ENCODE measurements at regions not wholly inside any gene's neighbourhood (a gene's known extent, or its start where the extent isn't known, plus 50 kb on each side); places are given as distances from the start of the nearest gene placed in this dataset.

DNA sequence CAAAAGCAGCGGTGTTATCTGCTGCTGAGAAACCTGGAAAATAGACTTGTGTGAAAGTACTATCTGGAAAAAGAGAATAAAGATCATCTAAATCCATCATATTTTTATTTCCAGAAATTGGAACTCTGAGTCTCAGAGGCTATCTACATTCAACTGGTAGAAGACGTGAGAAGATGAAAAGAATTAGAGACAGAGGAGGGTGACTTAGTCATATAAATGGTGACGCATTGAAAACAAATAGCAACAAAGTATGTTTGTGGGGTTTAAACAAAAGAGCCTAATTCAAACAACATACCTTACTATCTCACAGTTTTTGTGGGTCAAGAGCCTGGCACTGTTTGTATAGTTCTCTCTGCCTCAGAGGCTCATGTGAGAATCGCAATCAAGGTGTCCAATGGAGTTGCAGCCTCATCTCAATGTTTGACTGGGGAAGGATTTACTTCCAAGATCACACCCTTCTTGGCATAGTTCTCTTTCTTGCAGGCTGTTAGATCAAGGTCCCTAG is 757.1 kb upstream of the SLC35B3 start:
- TF ChIP-seq, protein P1, sequence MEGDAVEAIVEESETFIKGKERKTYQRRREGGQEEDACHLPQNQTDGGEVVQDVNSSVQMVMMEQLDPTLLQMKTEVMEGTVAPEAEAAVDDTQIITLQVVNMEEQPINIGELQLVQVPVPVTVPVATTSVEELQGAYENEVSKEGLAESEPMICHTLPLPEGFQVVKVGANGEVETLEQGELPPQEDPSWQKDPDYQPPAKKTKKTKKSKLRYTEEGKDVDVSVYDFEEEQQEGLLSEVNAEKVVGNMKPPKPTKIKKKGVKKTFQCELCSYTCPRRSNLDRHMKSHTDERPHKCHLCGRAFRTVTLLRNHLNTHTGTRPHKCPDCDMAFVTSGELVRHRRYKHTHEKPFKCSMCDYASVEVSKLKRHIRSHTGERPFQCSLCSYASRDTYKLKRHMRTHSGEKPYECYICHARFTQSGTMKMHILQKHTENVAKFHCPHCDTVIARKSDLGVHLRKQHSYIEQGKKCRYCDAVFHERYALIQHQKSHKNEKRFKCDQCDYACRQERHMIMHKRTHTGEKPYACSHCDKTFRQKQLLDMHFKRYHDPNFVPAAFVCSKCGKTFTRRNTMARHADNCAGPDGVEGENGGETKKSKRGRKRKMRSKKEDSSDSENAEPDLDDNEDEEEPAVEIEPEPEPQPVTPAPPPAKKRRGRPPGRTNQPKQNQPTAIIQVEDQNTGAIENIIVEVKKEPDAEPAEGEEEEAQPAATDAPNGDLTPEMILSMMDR (IDR thresholded peaks at IDR 0.05; ENCODE audit: poor library complexity, severe bottlenecking), result no peak
- H3K36me3 ChIP-seq (ENCODE audit: low read depth), result no peaks in the 10 kb centered on the region
- peaks cover 2% of the 10 kb centered on the region for H3K4me1 ChIP-seq (ENCODE audit: insufficient read depth, poor library complexity, severe bottlenecking)
- ATAC-seq (ENCODE audit: low read depth), result no peak
- DNase-seq (ENCODE audit: low spot score), result no peak
- no peak overlapping the region for H3K27ac ChIP-seq (ENCODE audit: poor library complexity, severe bottlenecking)
- H3K4me3 ChIP-seq (ENCODE audit: severe bottlenecking), result no peak overlapping the region
- no peaks in the 10 kb centered on the region for H3K9me3 ChIP-seq (ENCODE audit: severe bottlenecking)
- no peaks in the 10 kb centered on the region for H3K27me3 ChIP-seq (ENCODE audit: insufficient read depth, poor library complexity, severe bottlenecking)

- H3K4me1 ChIP-seq (ENCODE audit: insufficient read depth, poor library complexity, severe bottlenecking), result no peaks in the 10 kb centered on the region
- no peak overlapping the region for H3K27ac ChIP-seq (ENCODE audit: poor library complexity, severe bottlenecking)
- TF ChIP-seq, protein P1 (IDR thresholded peaks at IDR 0.05; ENCODE audit: poor library complexity, severe bottlenecking), result no peak
- H3K4me3 ChIP-seq (ENCODE audit: severe bottlenecking), result no peak overlapping the region
- no peaks in the 10 kb centered on the region for H3K36me3 ChIP-seq (ENCODE audit: low read depth)
- ATAC-seq (ENCODE audit: low read depth), result no peak
- DNase-seq (ENCODE audit: low spot score), result no peak
- no peaks in the 10 kb centered on the region for H3K27me3 ChIP-seq (ENCODE audit: insufficient read depth, poor library complexity, severe bottlenecking)
- no peaks in the 10 kb centered on the region for H3K9me3 ChIP-seq (ENCODE audit: severe bottlenecking)
Observed at GRCh38 chr6:9186148-9186547, 750.8 kb upstream of the SLC35B3 start.

- Histone ChIP-seq H3K4me1 (ENCODE audit: insufficient read depth, poor library complexity, severe bottlenecking) (no peaks in the 10 kb centered on the region), H3K4me3 (ENCODE audit: severe bottlenecking) (no peak overlapping the region), H3K36me3 (ENCODE audit: low read depth) (no peaks in the 10 kb centered on the region), H3K27me3 (ENCODE audit: insufficient read depth, poor library complexity, severe bottlenecking) (no peaks in the 10 kb centered on the region), H3K9me3 (ENCODE audit: severe bottlenecking) (no peaks in the 10 kb centered on the region), H3K27ac (ENCODE audit: poor library complexity, severe bottlenecking) (no peak overlapping the region)
- TF ChIP-seq, protein P1 (IDR thresholded peaks at IDR 0.05; ENCODE audit: poor library complexity, severe bottlenecking), result no peak
- DNase-seq (ENCODE audit: low spot score) (no peak), ATAC-seq (ENCODE audit: low read depth) (no peak)
Observed at GRCh38 chr6:9178071-9178470, 742.7 kb upstream of the SLC35B3 start.

- Histone ChIP-seq H3K9me3 (ENCODE audit: severe bottlenecking) (no peaks in the 10 kb centered on the region), H3K27me3 (ENCODE audit: insufficient read depth, poor library complexity, severe bottlenecking) (no peaks in the 10 kb centered on the region), H3K27ac (ENCODE audit: poor library complexity, severe bottlenecking) (no peak overlapping the region), H3K36me3 (ENCODE audit: low read depth) (no peaks in the 10 kb centered on the region), H3K4me3 (ENCODE audit: severe bottlenecking) (no peak overlapping the region), H3K4me1 (ENCODE audit: insufficient read depth, poor library complexity, severe bottlenecking) (no peaks in the 10 kb centered on the region)
- ATAC-seq (ENCODE audit: low read depth) (no peak), DNase-seq (ENCODE audit: low spot score) (no peak)
- TF ChIP-seq, protein P1 (IDR thresholded peaks at IDR 0.05; ENCODE audit: poor library complexity, severe bottlenecking), result no peak
Observed at GRCh38 chr6:9173229-9173628, 737.9 kb upstream of the SLC35B3 start.

GRCh38 chr6:9172096-9172495 is 736.8 kb upstream of the SLC35B3 start:
- Histone ChIP-seq H3K4me3 (ENCODE audit: severe bottlenecking) (no peak overlapping the region), H3K9me3 (ENCODE audit: severe bottlenecking) (no peaks in the 10 kb centered on the region), H3K4me1 (ENCODE audit: insufficient read depth, poor library complexity, severe bottlenecking) (no peaks in the 10 kb centered on the region), H3K27me3 (ENCODE audit: insufficient read depth, poor library complexity, severe bottlenecking) (no peaks in the 10 kb centered on the region), H3K36me3 (ENCODE audit: low read depth) (no peaks in the 10 kb centered on the region), H3K27ac (ENCODE audit: poor library complexity, severe bottlenecking) (no peak overlapping the region)
- TF ChIP-seq, protein P1 (IDR thresholded peaks at IDR 0.05; ENCODE audit: poor library complexity, severe bottlenecking), result no peak
- DNase-seq (ENCODE audit: low spot score) (no peak), ATAC-seq (ENCODE audit: low read depth) (no peak)
